C4-2B (cell line): ENCODE measurements at regions not wholly inside any gene's neighbourhood (a gene's known extent, or its start where the extent isn't known, plus 50 kb on each side); places are given as distances from the start of the nearest gene placed in this dataset.

Source experiments
- H3K27ac ChIP-seq: fragments of 450-650 bp; 2 replicates; pipeline ENCODE4 v1.5.1; 2017
- ZFX ChIP-seq: fragments of 450-650 bp; IDR thresholded peaks from 2 replicates; pipeline ENCODE4 v1.6.1; 2017
- TF ChIP-seq, protein P1 (sequence below): fragments of 450-650 bp; conservative IDR thresholded peaks from 2 replicates; pipeline ENCODE4 v1.5.1; 2017; ENCODE audit warnings: mild to moderate bottlenecking

DNA sequence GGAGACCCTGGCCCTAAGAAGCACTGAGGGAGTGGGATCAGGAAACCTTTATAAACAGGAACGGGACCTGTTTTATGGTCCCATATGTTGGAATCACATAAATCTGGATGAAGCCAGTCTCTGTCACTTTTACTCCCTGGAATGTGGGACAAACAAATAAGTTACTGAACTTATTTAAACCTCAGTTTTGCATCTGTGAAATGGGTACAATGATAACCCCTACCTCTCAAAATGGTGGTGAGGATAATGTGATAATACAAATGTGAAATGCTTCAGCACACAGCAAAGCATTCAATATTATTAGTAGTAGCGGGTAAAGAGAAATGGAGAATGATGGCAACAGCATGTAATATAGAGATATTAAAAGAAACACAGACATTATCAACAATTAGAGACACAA, 298.9 kb downstream of the ZSWIM6 start:
- H3K27ac ChIP-seq, result no peak overlapping the region
- TF ChIP-seq ZFX, result no peak
- TF ChIP-seq, protein P1, sequence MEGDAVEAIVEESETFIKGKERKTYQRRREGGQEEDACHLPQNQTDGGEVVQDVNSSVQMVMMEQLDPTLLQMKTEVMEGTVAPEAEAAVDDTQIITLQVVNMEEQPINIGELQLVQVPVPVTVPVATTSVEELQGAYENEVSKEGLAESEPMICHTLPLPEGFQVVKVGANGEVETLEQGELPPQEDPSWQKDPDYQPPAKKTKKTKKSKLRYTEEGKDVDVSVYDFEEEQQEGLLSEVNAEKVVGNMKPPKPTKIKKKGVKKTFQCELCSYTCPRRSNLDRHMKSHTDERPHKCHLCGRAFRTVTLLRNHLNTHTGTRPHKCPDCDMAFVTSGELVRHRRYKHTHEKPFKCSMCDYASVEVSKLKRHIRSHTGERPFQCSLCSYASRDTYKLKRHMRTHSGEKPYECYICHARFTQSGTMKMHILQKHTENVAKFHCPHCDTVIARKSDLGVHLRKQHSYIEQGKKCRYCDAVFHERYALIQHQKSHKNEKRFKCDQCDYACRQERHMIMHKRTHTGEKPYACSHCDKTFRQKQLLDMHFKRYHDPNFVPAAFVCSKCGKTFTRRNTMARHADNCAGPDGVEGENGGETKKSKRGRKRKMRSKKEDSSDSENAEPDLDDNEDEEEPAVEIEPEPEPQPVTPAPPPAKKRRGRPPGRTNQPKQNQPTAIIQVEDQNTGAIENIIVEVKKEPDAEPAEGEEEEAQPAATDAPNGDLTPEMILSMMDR, result no peak

DNA sequence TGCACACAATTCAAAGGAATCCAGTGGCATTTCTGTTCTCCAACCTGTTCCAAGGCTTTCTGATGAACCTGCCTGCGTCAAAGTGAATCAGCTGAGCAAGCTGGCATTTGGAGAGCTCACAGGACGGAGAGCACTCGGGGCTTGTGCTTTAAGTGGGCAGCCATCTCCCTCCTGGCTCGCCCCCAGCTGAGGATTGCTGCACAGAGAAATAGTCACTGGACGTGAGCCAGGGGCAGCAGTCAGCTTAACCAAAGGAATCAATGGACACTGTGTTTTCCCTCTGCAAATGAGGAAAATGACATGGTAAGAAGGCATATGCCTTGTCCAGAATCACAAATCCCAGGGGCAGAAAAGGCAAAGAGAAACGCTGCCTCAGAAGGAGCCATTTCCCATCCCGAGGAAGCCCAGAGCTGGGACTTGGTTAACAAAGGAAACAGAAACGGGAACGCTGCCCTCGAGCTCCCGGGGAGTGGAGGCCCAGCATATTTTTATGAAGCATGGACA, 299.4 kb downstream of the ZSWIM6 start:
- TF ChIP-seq, protein P1, result no peak
- TF ChIP-seq ZFX, result no peak
- H3K27ac ChIP-seq, result no peak overlapping the region

DNA sequence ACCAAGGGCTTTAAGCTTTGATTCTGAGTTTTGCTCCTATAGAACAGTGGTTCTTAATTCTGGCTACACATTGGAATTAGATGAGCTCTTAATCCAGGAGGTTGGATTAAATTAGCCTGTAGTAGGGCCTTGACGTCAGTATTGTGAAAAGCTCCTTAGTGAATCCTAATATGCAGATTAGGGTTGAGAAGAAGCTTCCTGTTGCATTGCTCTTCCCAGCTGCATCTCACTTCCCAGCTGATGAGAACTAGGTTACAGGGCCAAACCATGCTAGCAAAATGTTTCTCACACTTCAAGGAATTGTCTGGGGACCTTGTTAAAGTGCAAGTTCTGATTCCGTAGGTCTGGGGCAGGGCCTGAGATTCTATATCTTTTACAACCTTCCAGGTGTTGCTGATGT, 300.0 kb downstream of the ZSWIM6 start:
- no peak overlapping the region for H3K27ac ChIP-seq
- no peak for TF ChIP-seq ZFX
- TF ChIP-seq, protein P1, result no peak

DNA sequence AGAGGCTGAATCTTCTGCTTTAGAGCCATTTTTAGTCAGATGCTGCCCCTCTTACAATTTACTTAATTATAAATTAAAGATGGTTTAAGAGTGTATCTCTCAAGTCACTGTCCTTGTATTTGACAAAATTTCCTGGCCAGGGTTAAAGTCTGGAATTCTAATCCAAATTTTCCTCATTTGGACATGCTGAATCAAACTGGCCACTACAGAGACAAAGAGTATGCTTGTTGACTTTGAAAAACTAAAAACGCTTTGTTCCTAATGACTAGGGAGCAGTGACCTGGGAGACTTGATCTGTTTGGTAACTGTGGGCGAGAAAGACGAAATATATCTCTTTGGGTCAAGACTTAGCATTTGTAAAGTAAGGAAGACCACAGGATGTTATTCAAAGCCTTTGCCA, 303.2 kb downstream of the ZSWIM6 start:
- H3K27ac ChIP-seq, result no peak overlapping the region
- TF ChIP-seq, protein P1, result no peak
- TF ChIP-seq ZFX, result no peak

DNA sequence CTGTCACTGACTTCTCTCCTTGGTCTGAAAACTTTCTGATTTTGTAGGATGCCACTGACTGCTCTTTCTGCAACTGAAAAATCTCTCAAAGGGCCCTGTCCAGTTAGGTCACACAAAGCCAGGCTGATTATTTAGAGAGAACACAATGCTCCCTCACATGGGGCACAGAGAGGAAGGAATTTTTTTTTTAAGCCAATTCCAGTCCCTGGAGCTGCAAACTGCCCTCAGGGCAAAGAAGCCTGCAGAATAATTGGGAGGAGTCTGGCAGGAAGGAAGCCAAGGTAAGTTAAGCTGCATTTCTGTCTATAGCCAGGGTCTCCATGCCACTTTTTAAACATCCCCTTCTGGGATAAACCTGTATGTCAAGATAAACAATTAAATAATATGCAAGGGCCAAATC, 305.5 kb downstream of the ZSWIM6 start:
- TF ChIP-seq, protein P1, result no peak
- TF ChIP-seq ZFX, result no peak
- H3K27ac ChIP-seq, result peak overlapping the region; percentile 42; the same call in 1 of the 2 replicates

DNA sequence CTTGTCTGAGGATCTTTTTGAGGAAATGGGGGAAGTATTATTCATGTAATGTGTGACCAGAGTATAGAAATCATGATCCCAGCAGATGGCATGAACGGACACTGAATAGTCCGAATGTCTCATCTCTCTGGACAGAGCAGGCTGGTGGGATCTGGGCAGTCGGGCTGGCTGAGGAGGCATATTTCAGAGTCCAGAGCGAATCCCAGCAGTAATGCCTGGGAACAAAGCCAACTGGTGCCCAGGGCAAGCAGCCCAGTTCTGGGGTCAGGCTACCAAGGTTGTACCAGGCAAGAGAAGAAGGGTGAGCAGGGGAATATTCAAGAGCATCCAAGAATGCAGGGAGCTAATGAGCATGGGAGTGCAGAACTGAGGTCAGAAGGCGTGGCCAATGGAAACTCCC, 306.4 kb downstream of the ZSWIM6 start:
- TF ChIP-seq, protein P1, result no peak
- no peak for TF ChIP-seq ZFX
- peak overlapping the region; percentile 42 for H3K27ac ChIP-seq

DNA sequence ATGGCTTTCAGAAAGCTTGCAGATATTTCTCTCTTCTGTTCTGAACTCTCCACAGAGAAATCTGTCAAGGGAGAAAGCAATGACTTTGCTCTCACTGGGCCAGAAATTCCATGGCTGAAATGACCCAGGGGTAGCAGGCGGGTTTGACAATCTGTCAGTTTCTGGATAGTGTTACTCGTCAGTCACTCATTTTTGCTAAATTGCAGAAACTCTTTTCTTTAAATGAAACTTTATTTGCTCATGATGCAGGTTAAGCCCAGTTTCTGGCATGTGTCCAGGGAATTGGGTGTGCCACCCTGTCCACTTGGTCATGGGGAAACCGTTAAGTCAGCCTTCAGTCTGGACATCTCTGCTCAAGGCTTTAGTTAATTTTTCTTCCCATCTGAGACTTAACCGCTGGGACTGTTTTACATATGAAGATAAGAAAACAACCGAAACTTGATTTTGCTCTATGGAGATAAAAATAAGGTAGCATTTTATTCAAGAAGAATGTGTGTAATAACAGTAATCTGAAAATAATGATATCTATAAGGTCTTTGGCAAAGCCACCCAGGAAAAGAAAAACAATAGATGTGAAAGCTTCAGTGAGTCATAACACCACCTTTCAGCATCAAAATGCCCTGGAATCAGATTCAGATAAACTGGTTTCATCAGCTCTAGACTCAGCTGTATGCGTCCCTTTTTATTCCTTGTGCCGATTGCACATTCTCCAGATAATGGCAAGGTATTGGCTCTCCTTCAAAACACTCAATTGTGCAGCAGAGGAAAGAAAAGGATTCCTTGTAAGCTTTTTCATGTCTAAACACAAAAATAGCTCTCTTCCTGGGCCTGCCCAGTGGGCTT, 308.3 kb downstream of the ZSWIM6 start:
- TF ChIP-seq ZFX, result no peak
- TF ChIP-seq, protein P1, result no peak

More for the DNA sequence above, 308.3 kb downstream of the ZSWIM6 start:
- H3K27ac ChIP-seq, result no peak overlapping the region
